ENCODE measurements at regions not wholly inside any gene's neighbourhood (a gene's known extent, or its start where the extent isn't known, plus 50 kb on each side); places are given as distances from the start of the nearest gene placed in this dataset.

- TF ChIP-seq CTCF (IDR thresholded peaks at IDR 0.05; ENCODE audit: low read length), result no peak
- TF ChIP-seq EZH2 (optimal IDR thresholded peaks at IDR 0.05; ENCODE audit: low read depth, low read length), result no peak
These were observed 87.9 kb upstream of the KLF14 start for GRCh38 chr7:130821864-130822263.
